ENCODE measurements at regions not wholly inside any gene's neighbourhood (a gene's known extent, or its start where the extent isn't known, plus 50 kb on each side); places are given as distances from the start of the nearest gene placed in this dataset.

- H3K4me1 ChIP-seq (ENCODE audit: insufficient read depth) = no peaks in the 10 kb centered on the region
- intact Hi-C loops (cut with DNase I) = no loop called here
- no peak overlapping the region for H3K4me3 ChIP-seq
- DNase-seq = no peak
- H3K27ac ChIP-seq = no peak overlapping the region
- H3K9me3 ChIP-seq = no peaks in the 10 kb centered on the region
- no peaks in the 10 kb centered on the region for H3K27me3 ChIP-seq
- H3K36me3 ChIP-seq = no peaks in the 10 kb centered on the region
- TF ChIP-seq POLR2A (IDR thresholded peaks at IDR 0.05) = no peak
- TF ChIP-seq CTCF (IDR thresholded peaks at IDR 0.05) = no peak
- TF ChIP-seq EP300 (IDR thresholded peaks at IDR 0.05) = no peak
These were observed 160.2 kb upstream of the MARCKS start for GRCh38 chr6:113696960-113697359.

- Histone ChIP-seq H3K9me3 (no peaks in the 10 kb centered on the region), H3K27me3 (no peaks in the 10 kb centered on the region), H3K36me3 (no peaks in the 10 kb centered on the region), H3K4me3 (no peak overlapping the region), H3K27ac (no peak overlapping the region), H3K4me1 (ENCODE audit: insufficient read depth) (no peaks in the 10 kb centered on the region)
- DNase-seq = no peak
- intact Hi-C loops (cut with DNase I) = no loop called here
- TF ChIP-seq EP300 (IDR thresholded peaks at IDR 0.05) = no peak
- TF ChIP-seq CTCF (IDR thresholded peaks at IDR 0.05) = no peak
- TF ChIP-seq POLR2A (IDR thresholded peaks at IDR 0.05) = no peak
- 63 to 73% (median 65%) methylated on average over 4 of the region's 4 CpGs for WGBS, 3 donors
These were observed 159.3 kb upstream of the MARCKS start for GRCh38 chr6:113697632-113698410.

- no peaks in the 10 kb centered on the region for H3K27me3 ChIP-seq
- TF ChIP-seq EP300 (IDR thresholded peaks at IDR 0.05) (no peak), POLR2A (IDR thresholded peaks at IDR 0.05) (no peak), CTCF (IDR thresholded peaks at IDR 0.05) (no peak)
- no peaks in the 10 kb centered on the region for H3K9me3 ChIP-seq
- no peak for DNase-seq
- no peaks in the 10 kb centered on the region for H3K4me1 ChIP-seq (ENCODE audit: insufficient read depth)
- H3K4me3 ChIP-seq = no peak overlapping the region
- intact Hi-C loops (cut with DNase I) = no loop called here
- no peak overlapping the region for H3K27ac ChIP-seq
- no peaks in the 10 kb centered on the region for H3K36me3 ChIP-seq
These were observed 157.9 kb upstream of the MARCKS start for GRCh38 chr6:113699239-113699638.

GRCh38 chr6:113701552-113702254 lies 155.4 kb upstream of the MARCKS start:
- no peak overlapping the region for H3K4me3 ChIP-seq
- TF ChIP-seq EP300 (IDR thresholded peaks at IDR 0.05) = no peak
- no peak for TF ChIP-seq CTCF (IDR thresholded peaks at IDR 0.05)
- no peak for TF ChIP-seq POLR2A (IDR thresholded peaks at IDR 0.05)
- no peak overlapping the region for H3K27ac ChIP-seq
- no peak for DNase-seq
- H3K4me1 ChIP-seq (ENCODE audit: insufficient read depth) = no peaks in the 10 kb centered on the region
- WGBS, 3 donors = 21 to 43% (median 21%) methylated on average over 4 of the region's 4 CpGs
- no peaks in the 10 kb centered on the region for H3K9me3 ChIP-seq
- intact Hi-C loops (cut with DNase I) = no loop called here
- H3K36me3 ChIP-seq = no peaks in the 10 kb centered on the region
- H3K27me3 ChIP-seq = no peaks in the 10 kb centered on the region

Measured in ovary (tissue), 7 donors.